ENCODE measurements at regions not wholly inside any gene's neighbourhood (a gene's known extent, or its start where the extent isn't known, plus 50 kb on each side); places are given as distances from the start of the nearest gene placed in this dataset.
A peak's percentile ranks its signal among the peaks of the same experiment; 100 is the strongest.

GRCh38 chr2:147649286-147649685 lies 195.5 kb upstream of the ACVR2A start:
- DNase-seq (no peak), ATAC-seq (no peak)
- H3K36me3 Mint-ChIP-seq (ENCODE audit: insufficient read depth), result no peaks in the 10 kb centered on the region
- peaks cover 2% of the 10 kb centered on the region for H3K4me1 Mint-ChIP-seq (ENCODE audit: low read depth)
- H3K9me3 Mint-ChIP-seq, result no peaks in the 10 kb centered on the region
- H3K27me3 Mint-ChIP-seq (ENCODE audit: low read depth), result no peaks in the 10 kb centered on the region
- H3K4me3 Mint-ChIP-seq, result no peak overlapping the region

GRCh38 chr2:147648471-147648870 lies 196.4 kb upstream of the ACVR2A start:
- H3K36me3 Mint-ChIP-seq (ENCODE audit: insufficient read depth), result no peaks in the 10 kb centered on the region
- H3K9me3 Mint-ChIP-seq, result no peaks in the 10 kb centered on the region
- ATAC-seq (no peak), DNase-seq (no peak)
- H3K4me1 Mint-ChIP-seq (ENCODE audit: low read depth), result peaks cover 2% of the 10 kb centered on the region
- no peaks in the 10 kb centered on the region for H3K27me3 Mint-ChIP-seq (ENCODE audit: low read depth)
- no peak overlapping the region for H3K4me3 Mint-ChIP-seq

- Mint-ChIP-seq H3K9me3 (no peaks in the 10 kb centered on the region), H3K27me3 (ENCODE audit: low read depth) (no peaks in the 10 kb centered on the region), H3K4me1 (ENCODE audit: low read depth) (peaks cover 2% of the 10 kb centered on the region), H3K36me3 (ENCODE audit: insufficient read depth) (no peaks in the 10 kb centered on the region), H3K4me3 (no peak overlapping the region)
- ATAC-seq (no peak), DNase-seq (no peak)
These were observed 197.0 kb upstream of the ACVR2A start for GRCh38 chr2:147647816-147648215.

- no peak for ATAC-seq
- Mint-ChIP-seq H3K27me3 (ENCODE audit: low read depth) (no peaks in the 10 kb centered on the region), H3K4me1 (ENCODE audit: low read depth) (peaks cover 2% of the 10 kb centered on the region)
These were observed 197.9 kb upstream of the ACVR2A start for GRCh38 chr2:147646818-147647468.

GRCh38 chr2:147644491-147644890 lies 200.3 kb upstream of the ACVR2A start:
- H3K36me3 Mint-ChIP-seq (ENCODE audit: insufficient read depth), result no peaks in the 10 kb centered on the region
- H3K9me3 Mint-ChIP-seq, result peaks cover 4% of the 10 kb centered on the region
- H3K4me1 Mint-ChIP-seq (ENCODE audit: low read depth), result peaks cover 2% of the 10 kb centered on the region
- H3K4me3 Mint-ChIP-seq, result no peak overlapping the region
- no peak for DNase-seq
- no peaks in the 10 kb centered on the region for H3K27me3 Mint-ChIP-seq (ENCODE audit: low read depth)
- ATAC-seq, result no peak

More at GRCh38 chr2:147646818-147647468, 197.9 kb upstream of the ACVR2A start:
- Mint-ChIP-seq H3K36me3 (ENCODE audit: insufficient read depth) (no peaks in the 10 kb centered on the region), H3K9me3 (no peaks in the 10 kb centered on the region), H3K4me3 (no peak overlapping the region)
- DNase-seq, result no peak

GRCh38 chr2:147642765-147643164 lies 202.1 kb upstream of the ACVR2A start:
- peaks cover 2% of the 10 kb centered on the region for H3K4me1 Mint-ChIP-seq (ENCODE audit: low read depth)
- no peaks in the 10 kb centered on the region for H3K27me3 Mint-ChIP-seq (ENCODE audit: low read depth)
- peaks cover 4% of the 10 kb centered on the region for H3K9me3 Mint-ChIP-seq
- DNase-seq (no peak), ATAC-seq (no peak)
- H3K4me3 Mint-ChIP-seq, result no peak overlapping the region
- no peaks in the 10 kb centered on the region for H3K36me3 Mint-ChIP-seq (ENCODE audit: insufficient read depth)

GRCh38 chr2:147641651-147642050 lies 203.2 kb upstream of the ACVR2A start:
- no peaks in the 10 kb centered on the region for H3K27me3 Mint-ChIP-seq (ENCODE audit: low read depth)
- DNase-seq (no peak), ATAC-seq (no peak)
- peaks cover 4% of the 10 kb centered on the region for H3K9me3 Mint-ChIP-seq
- no peaks in the 10 kb centered on the region for H3K36me3 Mint-ChIP-seq (ENCODE audit: insufficient read depth)
- no peak overlapping the region for H3K4me3 Mint-ChIP-seq
- peaks cover 1% of the 10 kb centered on the region for H3K4me1 Mint-ChIP-seq (ENCODE audit: low read depth)

GRCh38 chr2:147639891-147640290 lies 204.9 kb upstream of the ACVR2A start:
- H3K9me3 Mint-ChIP-seq, result peaks cover 4% of the 10 kb centered on the region
- no peaks in the 10 kb centered on the region for H3K36me3 Mint-ChIP-seq (ENCODE audit: insufficient read depth)
- H3K4me3 Mint-ChIP-seq, result no peak overlapping the region
- H3K4me1 Mint-ChIP-seq (ENCODE audit: low read depth), result peaks cover 10% of the 10 kb centered on the region
- no peak for ATAC-seq
- H3K27me3 Mint-ChIP-seq (ENCODE audit: low read depth), result no peaks in the 10 kb centered on the region
- DNase-seq, result no peak

- peaks cover 4% of the 10 kb centered on the region for H3K9me3 Mint-ChIP-seq
- no peak overlapping the region for H3K4me3 Mint-ChIP-seq
- H3K4me1 Mint-ChIP-seq (ENCODE audit: low read depth), result peaks cover 10% of the 10 kb centered on the region
- DNase-seq (no peak), ATAC-seq (no peak)
- H3K36me3 Mint-ChIP-seq (ENCODE audit: insufficient read depth), result no peaks in the 10 kb centered on the region
- H3K27me3 Mint-ChIP-seq (ENCODE audit: low read depth), result no peaks in the 10 kb centered on the region
These were observed 205.4 kb upstream of the ACVR2A start for GRCh38 chr2:147639386-147639785.

- H3K27me3 Mint-ChIP-seq (ENCODE audit: low read depth), result no peaks in the 10 kb centered on the region
- DNase-seq (no peak), ATAC-seq (no peak)
- H3K9me3 Mint-ChIP-seq, result peaks cover 4% of the 10 kb centered on the region
- peaks cover 10% of the 10 kb centered on the region for H3K4me1 Mint-ChIP-seq (ENCODE audit: low read depth)
- no peak overlapping the region for H3K4me3 Mint-ChIP-seq
- H3K36me3 Mint-ChIP-seq (ENCODE audit: insufficient read depth), result no peaks in the 10 kb centered on the region
These were observed 207.9 kb upstream of the ACVR2A start for GRCh38 chr2:147636886-147637285.

- no peak for DNase-seq
- ATAC-seq, result no peak
- H3K9me3 Mint-ChIP-seq, result no peaks in the 10 kb centered on the region
- peaks cover 10% of the 10 kb centered on the region for H3K4me1 Mint-ChIP-seq (ENCODE audit: low read depth)
- H3K27me3 Mint-ChIP-seq (ENCODE audit: low read depth), result no peaks in the 10 kb centered on the region
- no peaks in the 10 kb centered on the region for H3K36me3 Mint-ChIP-seq (ENCODE audit: insufficient read depth)
- no peak overlapping the region for H3K4me3 Mint-ChIP-seq
These were observed 208.5 kb upstream of the ACVR2A start for GRCh38 chr2:147636238-147636882.

- no peak for ATAC-seq
- Mint-ChIP-seq H3K9me3 (no peaks in the 10 kb centered on the region), H3K36me3 (ENCODE audit: insufficient read depth) (no peaks in the 10 kb centered on the region), H3K4me1 (ENCODE audit: low read depth) (peaks cover 10% of the 10 kb centered on the region), H3K4me3 (no peak overlapping the region), H3K27me3 (ENCODE audit: low read depth) (no peaks in the 10 kb centered on the region)
- no peak for DNase-seq
These were observed 210.0 kb upstream of the ACVR2A start for GRCh38 chr2:147634826-147635225.

GRCh38 chr2:147632198-147632597 lies 212.6 kb upstream of the ACVR2A start:
- ATAC-seq, result no peak
- no peak for DNase-seq

GRCh38 chr2:147631294-147631693 lies 213.5 kb upstream of the ACVR2A start:
- ATAC-seq (no peak), DNase-seq (no peak)
- peaks cover 23% of the 10 kb centered on the region for H3K4me1 Mint-ChIP-seq (ENCODE audit: low read depth)
- no peaks in the 10 kb centered on the region for H3K36me3 Mint-ChIP-seq (ENCODE audit: insufficient read depth)
- no peak overlapping the region for H3K4me3 Mint-ChIP-seq
- no peaks in the 10 kb centered on the region for H3K9me3 Mint-ChIP-seq
- no peaks in the 10 kb centered on the region for H3K27me3 Mint-ChIP-seq (ENCODE audit: low read depth)

More at GRCh38 chr2:147632198-147632597, 212.6 kb upstream of the ACVR2A start:
- Mint-ChIP-seq H3K36me3 (ENCODE audit: insufficient read depth) (no peaks in the 10 kb centered on the region), H3K4me1 (ENCODE audit: low read depth) (peaks cover 25% of the 10 kb centered on the region), H3K27me3 (ENCODE audit: low read depth) (no peaks in the 10 kb centered on the region), H3K4me3 (no peak overlapping the region), H3K9me3 (no peaks in the 10 kb centered on the region)

GRCh38 chr2:147630585-147630984 lies 214.2 kb upstream of the ACVR2A start:
- H3K4me1 Mint-ChIP-seq (ENCODE audit: low read depth), result peaks cover 17% of the 10 kb centered on the region
- H3K27me3 Mint-ChIP-seq (ENCODE audit: low read depth), result no peaks in the 10 kb centered on the region
- H3K36me3 Mint-ChIP-seq (ENCODE audit: insufficient read depth), result no peaks in the 10 kb centered on the region
- H3K9me3 Mint-ChIP-seq, result no peaks in the 10 kb centered on the region
- ATAC-seq (peak; percentile 75 to 77), DNase-seq (no peak)
- H3K4me3 Mint-ChIP-seq, result no peak overlapping the region
